K562 (cell line): ENCODE measurements at regions not wholly inside any gene's neighbourhood (a gene's known extent, or its start where the extent isn't known, plus 50 kb on each side); places are given as distances from the start of the nearest gene placed in this dataset.

Source experiments
- ARID1B ChIP-seq: fragments of 450-650 bp; IDR thresholded peaks from 2 replicates; pipeline ENCODE4 v1.6.1; 2016; ENCODE audit warnings: antibody characterized with exemption, mild to moderate bottlenecking, inconsistent platforms
- BCL6 ChIP-seq: fragments of 250-450 bp; sonication (Bioruptor Pico); IDR thresholded peaks from 2 replicates; pipeline ENCODE4 v1.4.0; 2020
- BRF1 ChIP-seq: IDR thresholded peaks from 3 replicates; pipeline ENCODE4 v1.6.1; 2011; ENCODE audit warnings: borderline replicate concordance, mild to moderate bottlenecking; ENCODE audit not compliant: insufficient read length; ENCODE audit errors: extremely low read depth
- CXXC5 ChIP-seq: fragments of 250-450 bp; sonication (Bioruptor Pico); IDR thresholded peaks from 2 replicates; pipeline ENCODE4 v1.8.0; 2022; ENCODE audit warnings: inconsistent platforms, mild to moderate bottlenecking, moderate library complexity
- EGR1 ChIP-seq: fragments of 450-650 bp; conservative IDR thresholded peaks from 2 replicates; pipeline ENCODE4 v1.6.1; 2017; ENCODE audit warnings: mild to moderate bottlenecking
- EP300 ChIP-seq: IDR thresholded peaks from 2 replicates; pipeline ENCODE4 v1.6.1; 2012; ENCODE audit warnings: low read length, improper control_type of control experiment
- ETS2 ChIP-seq: IDR thresholded peaks from 2 replicates; pipeline ENCODE4 v1.6.1; 2016; ENCODE audit warnings: borderline replicate concordance, missing genetic modification characterization, mild to moderate bottlenecking, moderate library complexity, missing compliant biosample characterization; ENCODE audit not compliant: poor library complexity, severe bottlenecking
- GABPB2 ChIP-seq: fragments of 250-450 bp; sonication (Bioruptor Pico); conservative IDR thresholded peaks from 2 replicates; pipeline ENCODE4 v1.5.1; 2021; ENCODE audit warnings: mild to moderate bottlenecking
- GTF2F1 ChIP-seq: IDR thresholded peaks from 2 replicates; pipeline ENCODE4 v1.6.1; 2011; ENCODE audit warnings: low read depth, low read length, improper control_type of control experiment
- KLF1 ChIP-seq: fragments of 450-650 bp; IDR thresholded peaks from 2 replicates; pipeline ENCODE4 v1.6.1; 2016; ENCODE audit warnings: missing genetic modification characterization, missing compliant biosample characterization
- MCM2 ChIP-seq: fragments of 450-650 bp; IDR thresholded peaks from 2 replicates; pipeline ENCODE4 v1.6.1; 2017; ENCODE audit warnings: low read depth, mild to moderate bottlenecking
- NCOA2 ChIP-seq, 2 experiments: fragments of 450-650 bp; IDR thresholded peaks; 2 replicates each; pipeline ENCODE4 v1.6.1; 2018; ENCODE audit warnings: mild to moderate bottlenecking in 2 of 2, moderate library complexity in 1 of 2; ENCODE audit not compliant: partially characterized antibody in 2 of 2
- PCBP2 ChIP-seq: fragments of 200-400 bp; formaldehyde crosslinking; IDR thresholded peaks from 2 replicates; pipeline ENCODE4 v1.6.1; 2018; ENCODE audit warnings: low read length, low read depth, mild to moderate bottlenecking, moderate library complexity; ENCODE audit not compliant: poor library complexity, severe bottlenecking
- RHOXF2B ChIP-seq: fragments of 250-450 bp; sonication (Bioruptor Pico); conservative IDR thresholded peaks from 2 replicates; pipeline ENCODE4 v1.5.1; 2021
- RNF2 ChIP-seq: sonication (generic); IDR thresholded peaks from 2 replicates; pipeline ENCODE4 v1.6.1; 2016
- SETDB1 ChIP-seq: IDR thresholded peaks from one replicate; pipeline ENCODE4 v1.6.1; 2012; ENCODE audit warnings: low read length, control low read depth, inconsistent platforms
- TBP ChIP-seq: optimal IDR thresholded peaks from 2 replicates; pipeline ENCODE3; 2011; ENCODE audit warnings: low read depth, low read length, improper control_type of control experiment
- TSC22D4 ChIP-seq: fragments of 450-650 bp; IDR thresholded peaks from 2 replicates; pipeline ENCODE4 v1.6.1; 2016; ENCODE audit warnings: missing genetic modification characterization, missing biosample characterization, control low read depth
- ZEB2 ChIP-seq: fragments of 450-650 bp; IDR thresholded peaks from 2 replicates; pipeline ENCODE4 v1.6.1; 2016
- ZNF586 ChIP-seq: fragments of 450-650 bp; formaldehyde crosslinking; conservative IDR thresholded peaks from 2 replicates; pipeline ENCODE4 v1.4.0; 2020; ENCODE audit warnings: mild to moderate bottlenecking, moderate library complexity
- ZNF589 ChIP-seq: fragments of 200-800 bp; sonication (Bioruptor generic); IDR thresholded peaks from 2 replicates; pipeline ENCODE4 v1.6.1; 2016; ENCODE audit warnings: low read depth, missing genetic modification characterization, missing compliant biosample characterization
- ZNF644 ChIP-seq: fragments of 200-800 bp; sonication (Bioruptor generic); IDR thresholded peaks from 2 replicates; pipeline ENCODE4 v1.6.1; 2016; ENCODE audit warnings: low read depth, missing genetic modification characterization, missing compliant biosample characterization
- ZNF696 ChIP-seq: fragments of 250-450 bp; sonication (Bioruptor Pico); conservative IDR thresholded peaks from 2 replicates; pipeline ENCODE4 v1.4.0; 2020; ENCODE audit warnings: mild to moderate bottlenecking, moderate library complexity
- ZNF764 ChIP-seq: fragments of 250-450 bp; sonication (Bioruptor Pico); IDR thresholded peaks from 2 replicates; pipeline ENCODE4 v1.4.0; 2020; ENCODE audit warnings: low read depth, mild to moderate bottlenecking, moderate library complexity
- TF ChIP-seq, protein P1 (sequence below): fragments of 250-450 bp; sonication (Bioruptor Pico); IDR thresholded peaks from 2 replicates; pipeline ENCODE4 v1.4.0; 2020; ENCODE audit warnings: mild to moderate bottlenecking
- TF ChIP-seq, protein P2 (sequence below): fragments of 200-800 bp; sonication (Bioruptor generic); IDR thresholded peaks from 2 replicates; pipeline ENCODE4 v1.6.1; 2017; ENCODE audit warnings: missing genetic modification characterization, missing compliant biosample characterization
- TF ChIP-seq, protein P3 (sequence below): fragments of 200-400 bp; formaldehyde crosslinking; IDR thresholded peaks from 2 replicates; pipeline ENCODE4 v1.6.1; 2017; ENCODE audit warnings: mild to moderate bottlenecking, low read depth, low read length, moderate library complexity

DNA sequence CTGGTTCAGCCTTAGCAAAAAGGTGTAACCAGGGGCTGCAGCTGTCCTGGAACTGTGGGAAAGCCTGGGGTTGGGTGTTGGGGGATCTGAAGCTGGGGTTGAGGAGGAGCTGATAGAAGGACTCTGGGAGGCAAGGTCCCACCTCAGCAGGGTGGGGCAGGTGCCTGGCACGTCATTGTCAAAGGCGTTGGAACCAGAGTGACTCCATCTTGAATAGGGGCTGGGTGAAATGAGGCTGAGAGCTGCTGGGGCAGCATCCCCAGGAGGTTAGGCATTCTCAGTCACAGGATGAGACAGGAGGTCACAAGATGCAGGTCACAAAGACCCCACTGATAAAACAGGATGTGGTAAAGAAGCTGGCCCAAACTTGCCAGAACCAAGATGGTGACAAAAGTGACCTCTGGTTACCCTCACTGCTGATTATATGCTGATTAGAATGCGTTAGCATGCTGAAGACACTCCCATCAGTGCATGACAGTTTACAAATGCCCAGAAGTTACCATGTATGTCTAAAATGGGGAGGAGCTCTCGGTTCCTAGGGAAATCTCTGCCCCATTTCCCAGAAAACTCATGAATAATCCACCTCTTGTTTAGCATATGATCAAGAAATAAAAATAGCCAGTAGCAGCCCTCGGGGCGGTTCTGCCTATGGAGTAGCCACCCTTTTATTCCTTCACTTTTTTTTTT is 85.4 kb downstream of the IER5 start (continued):
- TF ChIP-seq BCL6 (peak; percentile 99), GABPB2 (0 out of 2 replicates have a peak, but pooled peaks have one; percentile 51), ETS2 (tag) (no peak), NCOA2 (IDR thresholded peaks at IDR 0.05; ENCODE audit: partially characterized antibody in 2 of 2) (no peak), ZEB2 (no peak), ZNF764 (no peak), TBP (no peak), ZNF586 (CRISPR knock-in tag) (no peak; the same call in 1 of the 2 replicates), CXXC5 (peak; percentile 87), MCM2 (no peak), BRF1 (no peak), PCBP2 (no peak), ARID1B (no peak), RHOXF2B (CRISPR knock-in tag) (peak; percentile 95), EP300 (0 out of 2 replicates have a peak, but pooled peaks have one; percentile 14), SETDB1 (no peak), ZNF696 (CRISPR knock-in tag) (no peak), EGR1 (no peak), TSC22D4 (peak; percentile 86; the same call in 1 of the 2 replicates), ZNF644 (tag) (peak; percentile 95), KLF1 (tag) (peak; percentile 94), RNF2 (peak; percentile 16; the same call in 1 of the 2 replicates), GTF2F1 (no peak), ZNF589 (CRISPR knock-in tag) (peak; percentile 100)
- TF ChIP-seq, protein P1, sequence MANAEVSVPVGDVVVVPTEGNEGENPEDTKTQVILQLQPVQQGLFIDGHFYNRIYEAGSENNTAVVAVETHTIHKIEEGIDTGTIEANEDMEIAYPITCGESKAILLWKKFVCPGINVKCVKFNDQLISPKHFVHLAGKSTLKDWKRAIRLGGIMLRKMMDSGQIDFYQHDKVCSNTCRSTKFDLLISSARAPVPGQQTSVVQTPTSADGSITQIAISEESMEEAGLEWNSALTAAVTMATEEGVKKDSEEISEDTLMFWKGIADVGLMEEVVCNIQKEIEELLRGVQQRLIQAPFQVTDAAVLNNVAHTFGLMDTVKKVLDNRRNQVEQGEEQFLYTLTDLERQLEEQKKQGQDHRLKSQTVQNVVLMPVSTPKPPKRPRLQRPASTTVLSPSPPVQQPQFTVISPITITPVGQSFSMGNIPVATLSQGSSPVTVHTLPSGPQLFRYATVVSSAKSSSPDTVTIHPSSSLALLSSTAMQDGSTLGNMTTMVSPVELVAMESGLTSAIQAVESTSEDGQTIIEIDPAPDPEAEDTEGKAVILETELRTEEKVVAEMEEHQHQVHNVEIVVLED (CRISPR knock-in tag): peak; percentile 64; the same call in 1 of the 2 replicates
- TF ChIP-seq, protein P2, sequence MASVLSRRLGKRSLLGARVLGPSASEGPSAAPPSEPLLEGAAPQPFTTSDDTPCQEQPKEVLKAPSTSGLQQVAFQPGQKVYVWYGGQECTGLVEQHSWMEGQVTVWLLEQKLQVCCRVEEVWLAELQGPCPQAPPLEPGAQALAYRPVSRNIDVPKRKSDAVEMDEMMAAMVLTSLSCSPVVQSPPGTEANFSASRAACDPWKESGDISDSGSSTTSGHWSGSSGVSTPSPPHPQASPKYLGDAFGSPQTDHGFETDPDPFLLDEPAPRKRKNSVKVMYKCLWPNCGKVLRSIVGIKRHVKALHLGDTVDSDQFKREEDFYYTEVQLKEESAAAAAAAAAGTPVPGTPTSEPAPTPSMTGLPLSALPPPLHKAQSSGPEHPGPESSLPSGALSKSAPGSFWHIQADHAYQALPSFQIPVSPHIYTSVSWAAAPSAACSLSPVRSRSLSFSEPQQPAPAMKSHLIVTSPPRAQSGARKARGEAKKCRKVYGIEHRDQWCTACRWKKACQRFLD: peak; percentile 100
- TF ChIP-seq, protein P3, sequence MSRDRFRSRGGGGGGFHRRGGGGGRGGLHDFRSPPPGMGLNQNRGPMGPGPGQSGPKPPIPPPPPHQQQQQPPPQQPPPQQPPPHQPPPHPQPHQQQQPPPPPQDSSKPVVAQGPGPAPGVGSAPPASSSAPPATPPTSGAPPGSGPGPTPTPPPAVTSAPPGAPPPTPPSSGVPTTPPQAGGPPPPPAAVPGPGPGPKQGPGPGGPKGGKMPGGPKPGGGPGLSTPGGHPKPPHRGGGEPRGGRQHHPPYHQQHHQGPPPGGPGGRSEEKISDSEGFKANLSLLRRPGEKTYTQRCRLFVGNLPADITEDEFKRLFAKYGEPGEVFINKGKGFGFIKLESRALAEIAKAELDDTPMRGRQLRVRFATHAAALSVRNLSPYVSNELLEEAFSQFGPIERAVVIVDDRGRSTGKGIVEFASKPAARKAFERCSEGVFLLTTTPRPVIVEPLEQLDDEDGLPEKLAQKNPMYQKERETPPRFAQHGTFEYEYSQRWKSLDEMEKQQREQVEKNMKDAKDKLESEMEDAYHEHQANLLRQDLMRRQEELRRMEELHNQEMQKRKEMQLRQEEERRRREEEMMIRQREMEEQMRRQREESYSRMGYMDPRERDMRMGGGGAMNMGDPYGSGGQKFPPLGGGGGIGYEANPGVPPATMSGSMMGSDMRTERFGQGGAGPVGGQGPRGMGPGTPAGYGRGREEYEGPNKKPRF: no peak
